Upper lobe of left lung (tissue), 6 donors: ENCODE measurements at regions not wholly inside any gene's neighbourhood (a gene's known extent, or its start where the extent isn't known, plus 50 kb on each side); places are given as distances from the start of the nearest gene placed in this dataset.

Experiments
- ATAC-seq, 2 donors: fragments of 200-7000 bp; cut with Tn5 transposase; one replicate each; pipeline ENCODE4 v1.9.1; 2022; ENCODE audit warnings: mild to moderate bottlenecking in 2 of 2, moderate library complexity in 2 of 2; ENCODE audit not compliant: low FRiP score in 2 of 2
- DNase-seq, 2 donors: peaks; one replicate each; pipeline ENCODE4 v3.0.0-alpha.2; 2019 to 2020
- H3K27ac ChIP-seq, 4 donors: fragments of 200-600 bp; sonication (generic); one replicate each; pipeline ENCODE4 v1.5.1; 2016 to 2019
- H3K27me3 ChIP-seq, 4 donors: fragments of 200-600 bp; sonication (generic); one replicate each; pipeline ENCODE4 v1.5.1; 2017 to 2019
- H3K36me3 ChIP-seq, 4 donors: fragments of 200-600 bp; sonication (generic); one replicate each; pipeline ENCODE4 v1.5.1; 2016 to 2019
- H3K4me1 ChIP-seq, 4 donors: fragments of 200-600 bp; sonication (generic); one replicate each; pipeline ENCODE4 v1.5.1; 2018 to 2019
- H3K4me3 ChIP-seq, 4 donors: fragments of 200-600 bp; sonication (generic); one replicate each; pipeline ENCODE4 v1.5.1; 2017 to 2019; ENCODE audit warnings: mild to moderate bottlenecking in 2 of 4, moderate library complexity in 1 of 4
- H3K9me3 ChIP-seq, 4 donors: fragments of 200-600 bp; sonication (generic); one replicate each; pipeline ENCODE4 v1.5.1; 2018 to 2019
- EP300 ChIP-seq, 4 donors: sonication (generic); formaldehyde crosslinking; IDR thresholded peaks; one replicate each; pipeline ENCODE4 v1.5.1; 2017; ENCODE audit warnings: antibody characterized with exemption in 4 of 4, control low read depth in 2 of 4
- POLR2A ChIP-seq, 4 donors: fragments of 450-650 bp; IDR thresholded peaks; one replicate each; pipeline ENCODE4 v1.5.1; 2016 to 2017; ENCODE audit warnings: antibody characterized with exemption in 4 of 4, mild to moderate bottlenecking in 2 of 4
- POLR2AphosphoS5 ChIP-seq, 2 donors: sonication (generic); formaldehyde crosslinking; IDR thresholded peaks; one replicate each; pipeline ENCODE4 v1.5.1; 2017; ENCODE audit warnings: antibody characterized with exemption in 2 of 2
- WGBS, 2 donors: methylation state at CpG; one replicate each; pipeline ENCODE4 v1.1.5; 2017 to 2018; 5-methylcytosine and 5-hydroxymethylcytosine counted together
- TF ChIP-seq, protein P1 (sequence below), 6 experiments: fragments of 450-650 bp in 4 of 6; fragments of 200-600 bp in 2 of 6; sonication (generic) in 2 of 6; IDR thresholded peaks; one replicate each; pipeline ENCODE4 v1.5.1; 2016 to 2019; ENCODE audit warnings: antibody characterized with exemption in 6 of 6
- donor health status: DM: no; HTN: no; CAD: no; lungs with moderate emphysema.
- donor health status: DM: no; HTN: yes; CAD: no; lungs with severe emphysema.

DNA sequence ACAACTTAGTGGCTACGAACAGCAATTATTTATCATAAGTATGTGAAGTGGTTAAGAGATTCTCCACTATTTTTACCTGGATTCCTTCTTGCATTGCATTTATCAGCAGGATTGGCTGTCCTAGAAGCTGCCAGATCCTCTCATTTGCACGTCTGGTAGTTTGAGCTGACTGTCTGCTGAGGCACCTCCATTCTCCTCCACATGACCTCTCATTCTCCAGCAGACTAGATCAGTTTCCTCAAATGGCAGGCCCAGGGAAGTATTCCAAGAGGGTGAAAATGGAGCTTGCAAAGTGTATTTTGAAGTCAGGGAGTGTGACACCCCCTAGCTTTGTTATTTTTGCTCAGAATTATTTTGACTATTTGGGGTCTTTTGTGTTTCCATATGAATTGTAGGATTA lies 870.1 kb downstream of the CDH11 start:
- DNase-seq (no peak), ATAC-seq (no peak)
- no peaks in the 10 kb centered on the region for H3K4me1 ChIP-seq
- no peaks in the 10 kb centered on the region for H3K9me3 ChIP-seq
- H3K27me3 ChIP-seq, result no peaks in the 10 kb centered on the region
- TF ChIP-seq POLR2AphosphoS5 (IDR thresholded peaks at IDR 0.05) (no peak), POLR2A (IDR thresholded peaks at IDR 0.05) (no peak), EP300 (IDR thresholded peaks at IDR 0.05) (no peak)
- TF ChIP-seq, protein P1, sequence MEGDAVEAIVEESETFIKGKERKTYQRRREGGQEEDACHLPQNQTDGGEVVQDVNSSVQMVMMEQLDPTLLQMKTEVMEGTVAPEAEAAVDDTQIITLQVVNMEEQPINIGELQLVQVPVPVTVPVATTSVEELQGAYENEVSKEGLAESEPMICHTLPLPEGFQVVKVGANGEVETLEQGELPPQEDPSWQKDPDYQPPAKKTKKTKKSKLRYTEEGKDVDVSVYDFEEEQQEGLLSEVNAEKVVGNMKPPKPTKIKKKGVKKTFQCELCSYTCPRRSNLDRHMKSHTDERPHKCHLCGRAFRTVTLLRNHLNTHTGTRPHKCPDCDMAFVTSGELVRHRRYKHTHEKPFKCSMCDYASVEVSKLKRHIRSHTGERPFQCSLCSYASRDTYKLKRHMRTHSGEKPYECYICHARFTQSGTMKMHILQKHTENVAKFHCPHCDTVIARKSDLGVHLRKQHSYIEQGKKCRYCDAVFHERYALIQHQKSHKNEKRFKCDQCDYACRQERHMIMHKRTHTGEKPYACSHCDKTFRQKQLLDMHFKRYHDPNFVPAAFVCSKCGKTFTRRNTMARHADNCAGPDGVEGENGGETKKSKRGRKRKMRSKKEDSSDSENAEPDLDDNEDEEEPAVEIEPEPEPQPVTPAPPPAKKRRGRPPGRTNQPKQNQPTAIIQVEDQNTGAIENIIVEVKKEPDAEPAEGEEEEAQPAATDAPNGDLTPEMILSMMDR (IDR thresholded peaks at IDR 0.05), result no peak
- H3K36me3 ChIP-seq, result no peaks in the 10 kb centered on the region
- no peak overlapping the region for H3K4me3 ChIP-seq
- 70 to 71% methylated on average over 2 of the region's 2 CpGs for WGBS, 2 donors
- no peak overlapping the region for H3K27ac ChIP-seq

DNA sequence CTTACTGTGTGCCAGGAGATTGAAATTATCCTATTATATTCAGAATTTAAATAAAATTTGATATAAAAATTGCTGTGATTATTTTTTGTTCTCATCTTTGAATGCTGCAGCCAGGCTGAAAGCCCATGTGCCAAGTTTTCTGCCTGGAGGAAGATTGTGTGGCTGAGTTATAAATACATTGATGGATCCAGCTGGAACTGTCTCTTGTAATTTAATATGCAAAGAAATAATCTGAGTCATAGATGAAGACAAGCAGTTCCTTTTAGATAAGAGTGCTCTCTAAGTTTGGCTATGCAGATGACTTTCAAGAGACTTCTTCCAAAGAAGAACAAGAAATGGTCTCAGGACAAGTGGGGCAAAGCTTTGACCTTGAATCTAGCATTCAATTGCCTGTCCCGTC lies 871.0 kb downstream of the CDH11 start:
- DNase-seq, result no peak
- ATAC-seq, result no peak
- 59 to 74% methylated on average over 1 of the region's 1 CpG for WGBS, 2 donors
- H3K36me3 ChIP-seq, result no peaks in the 10 kb centered on the region
- H3K4me1 ChIP-seq, result no peaks in the 10 kb centered on the region
- H3K9me3 ChIP-seq, result no peaks in the 10 kb centered on the region
- no peaks in the 10 kb centered on the region for H3K27me3 ChIP-seq
- TF ChIP-seq, protein P1 (IDR thresholded peaks at IDR 0.05), result no peak
- H3K4me3 ChIP-seq, result no peak overlapping the region
- no peak overlapping the region for H3K27ac ChIP-seq

DNA sequence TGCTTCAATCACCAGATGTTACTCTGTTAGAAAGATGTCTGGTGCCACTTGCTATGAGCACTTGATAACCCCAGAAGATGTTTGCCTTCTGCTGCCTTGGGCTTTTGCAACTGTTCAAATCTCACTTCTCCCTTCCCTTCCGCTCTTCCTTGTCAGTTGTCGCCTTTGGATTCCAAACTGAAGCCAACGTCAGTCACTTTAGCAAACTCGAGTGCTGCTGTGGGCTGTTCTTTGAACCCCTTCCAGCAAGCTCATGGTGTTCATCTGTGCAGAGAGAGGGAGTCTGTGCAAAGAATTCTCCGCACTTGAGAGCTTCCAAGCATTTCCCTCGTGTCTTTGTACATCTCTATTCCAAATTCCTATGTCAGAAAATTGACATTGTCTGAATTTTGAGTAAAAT lies 879.4 kb downstream of the CDH11 start:
- no peak for TF ChIP-seq EP300 (IDR thresholded peaks at IDR 0.05)
- TF ChIP-seq POLR2A (IDR thresholded peaks at IDR 0.05), result no peak
- TF ChIP-seq, protein P1 (IDR thresholded peaks at IDR 0.05), result no peak
- no peak for TF ChIP-seq POLR2AphosphoS5 (IDR thresholded peaks at IDR 0.05)
- DNase-seq, result no peak

GRCh38 chr16:64240586-64240985 lies 881.3 kb downstream of the CDH11 start:
- no peak for DNase-seq
- Histone ChIP-seq H3K36me3 (no peaks in the 10 kb centered on the region), H3K4me1 (no peaks in the 10 kb centered on the region), H3K9me3 (peaks cover 0 to 7% (median 0%) of the 10 kb centered on the region in 4 donors), H3K27ac (no peak overlapping the region), H3K4me3 (no peak overlapping the region), H3K27me3 (no peaks in the 10 kb centered on the region)
- TF ChIP-seq, protein P1 (IDR thresholded peaks at IDR 0.05), result no peak
- TF ChIP-seq POLR2A (IDR thresholded peaks at IDR 0.05) (no peak), POLR2AphosphoS5 (IDR thresholded peaks at IDR 0.05) (no peak), EP300 (IDR thresholded peaks at IDR 0.05) (no peak)
- no peak for ATAC-seq

More for the DNA sequence above, 879.4 kb downstream of the CDH11 start:
- H3K27me3 ChIP-seq, result no peaks in the 10 kb centered on the region
- ATAC-seq, result no peak
- peaks cover 0 to 7% (median 0%) of the 10 kb centered on the region in 4 donors for H3K9me3 ChIP-seq
- no peaks in the 10 kb centered on the region for H3K36me3 ChIP-seq
- H3K4me1 ChIP-seq, result no peaks in the 10 kb centered on the region
- H3K27ac ChIP-seq, result no peak overlapping the region
- WGBS, 2 donors, result 41 to 68% methylated on average over 6 of the region's 6 CpGs
- H3K4me3 ChIP-seq, result no peak overlapping the region

DNA sequence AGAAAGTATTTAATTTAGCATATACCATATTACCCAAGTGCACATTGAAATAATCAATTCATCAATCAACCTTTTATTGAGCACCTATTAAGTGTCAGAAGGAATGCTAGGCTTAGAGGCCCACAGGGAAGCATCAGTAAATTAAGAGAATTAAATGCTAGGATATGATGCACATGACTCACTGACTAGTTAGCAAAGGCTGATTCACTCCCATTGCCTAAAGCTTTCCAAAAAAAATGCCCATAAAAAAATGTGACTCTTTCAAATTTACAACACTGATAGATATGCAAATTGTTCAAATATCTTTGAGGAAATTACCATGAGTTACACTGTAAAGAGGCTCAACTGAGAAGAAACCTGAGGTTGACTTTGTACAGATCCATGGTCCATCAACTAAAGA lies 883.3 kb downstream of the CDH11 start:
- Histone ChIP-seq H3K9me3 (no peaks in the 10 kb centered on the region), H3K27ac (no peak overlapping the region), H3K27me3 (no peaks in the 10 kb centered on the region), H3K4me3 (no peak overlapping the region), H3K4me1 (no peaks in the 10 kb centered on the region), H3K36me3 (no peaks in the 10 kb centered on the region)
- TF ChIP-seq POLR2AphosphoS5 (IDR thresholded peaks at IDR 0.05) (no peak), EP300 (IDR thresholded peaks at IDR 0.05) (no peak), POLR2A (IDR thresholded peaks at IDR 0.05) (no peak)
- TF ChIP-seq, protein P1 (IDR thresholded peaks at IDR 0.05), result no peak
- no peak for DNase-seq
- ATAC-seq, result no peak
